ENCODE measurements at regions not wholly inside any gene's neighbourhood (a gene's known extent, or its start where the extent isn't known, plus 50 kb on each side); places are given as distances from the start of the nearest gene placed in this dataset.

- no peaks in the 10 kb centered on the region for H3K27me3 ChIP-seq (ENCODE audit: control insufficient read depth in 2 of 2, insufficient read depth in 2 of 2, low read length in 2 of 2)
- no peak overlapping the region for H2AFZ ChIP-seq (ENCODE audit: insufficient read depth, low read depth, low read length, poor library complexity, severe bottlenecking)
- H3K4me1 Mint-ChIP-seq, result no peaks in the 10 kb centered on the region
- no peak overlapping the region for H3K27ac Mint-ChIP-seq
- H3K9me3 ChIP-seq (replicated peaks in 1 of 2; ENCODE audit: control insufficient read depth in 1 of 2, insufficient read depth in 1 of 2, low read length in 2 of 2), result no peaks in the 10 kb centered on the region
- H3K9ac ChIP-seq (ENCODE audit: insufficient read depth, low read length, poor library complexity, severe bottlenecking), result no peak overlapping the region
- no peak overlapping the region for H3K4me3 ChIP-seq (replicated peaks in 1 of 3; ENCODE audit: low read depth in 2 of 3, low read length in 3 of 3)
- peaks cover 0 to 3% (median 0%) of the 10 kb centered on the region in 7 donors for H3K9me3 Mint-ChIP-seq
- peaks cover 0 to 2% (median 1%) of the 10 kb centered on the region in 3 donors for H3K27me3 Mint-ChIP-seq (ENCODE audit: low read depth in 3 of 3)
- WGBS (ENCODE audit: insufficient coverage), result no CpG with 5 or more reads among the region's 2 CpGs
- H3K27ac ChIP-seq (ENCODE audit: low read depth in 1 of 2, low read length in 2 of 2), result no peak overlapping the region
- no peaks in the 10 kb centered on the region for H3K36me3 ChIP-seq (replicated peaks in 1 of 2; ENCODE audit: control insufficient read depth in 1 of 2, insufficient read depth in 2 of 2, low read length in 2 of 2)
- no peak for DNase-seq
- no peak overlapping the region for H3K4me2 ChIP-seq (replicated peaks; ENCODE audit: extremely low read depth, low read length, poor library complexity, severe bottlenecking)
- H3K4me1 ChIP-seq (ENCODE audit: control insufficient read depth in 1 of 2, insufficient read depth in 2 of 2, low read length in 2 of 2), result no peaks in the 10 kb centered on the region
- intact Hi-C loops (cut with micrococcal nuclease), result no loop called here
- TF ChIP-seq, protein P1, sequence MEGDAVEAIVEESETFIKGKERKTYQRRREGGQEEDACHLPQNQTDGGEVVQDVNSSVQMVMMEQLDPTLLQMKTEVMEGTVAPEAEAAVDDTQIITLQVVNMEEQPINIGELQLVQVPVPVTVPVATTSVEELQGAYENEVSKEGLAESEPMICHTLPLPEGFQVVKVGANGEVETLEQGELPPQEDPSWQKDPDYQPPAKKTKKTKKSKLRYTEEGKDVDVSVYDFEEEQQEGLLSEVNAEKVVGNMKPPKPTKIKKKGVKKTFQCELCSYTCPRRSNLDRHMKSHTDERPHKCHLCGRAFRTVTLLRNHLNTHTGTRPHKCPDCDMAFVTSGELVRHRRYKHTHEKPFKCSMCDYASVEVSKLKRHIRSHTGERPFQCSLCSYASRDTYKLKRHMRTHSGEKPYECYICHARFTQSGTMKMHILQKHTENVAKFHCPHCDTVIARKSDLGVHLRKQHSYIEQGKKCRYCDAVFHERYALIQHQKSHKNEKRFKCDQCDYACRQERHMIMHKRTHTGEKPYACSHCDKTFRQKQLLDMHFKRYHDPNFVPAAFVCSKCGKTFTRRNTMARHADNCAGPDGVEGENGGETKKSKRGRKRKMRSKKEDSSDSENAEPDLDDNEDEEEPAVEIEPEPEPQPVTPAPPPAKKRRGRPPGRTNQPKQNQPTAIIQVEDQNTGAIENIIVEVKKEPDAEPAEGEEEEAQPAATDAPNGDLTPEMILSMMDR (IDR thresholded peaks at IDR 0.05), result no peak
- H4K20me1 ChIP-seq (ENCODE audit: insufficient read depth, low read length), result no peaks in the 10 kb centered on the region
- H3K79me2 ChIP-seq (ENCODE audit: insufficient read depth, low read length), result no peaks in the 10 kb centered on the region
- no peak overlapping the region for H3K4me3 Mint-ChIP-seq
- H3K36me3 Mint-ChIP-seq, result no peaks in the 10 kb centered on the region
These were observed 298.0 kb upstream of the KITLG start for GRCh38 chr12:88878295-88878694.

- Histone ChIP-seq H3K36me3 (replicated peaks in 1 of 2; ENCODE audit: control insufficient read depth in 1 of 2, insufficient read depth in 2 of 2, low read length in 2 of 2) (no peaks in the 10 kb centered on the region), H3K79me2 (ENCODE audit: insufficient read depth, low read length) (no peaks in the 10 kb centered on the region), H3K4me1 (ENCODE audit: control insufficient read depth in 1 of 2, insufficient read depth in 2 of 2, low read length in 2 of 2) (no peaks in the 10 kb centered on the region), H3K27ac (ENCODE audit: low read depth in 1 of 2, low read length in 2 of 2) (no peak overlapping the region), H3K27me3 (ENCODE audit: control insufficient read depth in 2 of 2, insufficient read depth in 2 of 2, low read length in 2 of 2) (no peaks in the 10 kb centered on the region), H3K9ac (ENCODE audit: insufficient read depth, low read length, poor library complexity, severe bottlenecking) (no peak overlapping the region), H2AFZ (ENCODE audit: insufficient read depth, low read depth, low read length, poor library complexity, severe bottlenecking) (no peak overlapping the region), H3K4me2 (replicated peaks; ENCODE audit: extremely low read depth, low read length, poor library complexity, severe bottlenecking) (no peak overlapping the region), H3K9me3 (replicated peaks in 1 of 2; ENCODE audit: control insufficient read depth in 1 of 2, insufficient read depth in 1 of 2, low read length in 2 of 2) (no peaks in the 10 kb centered on the region), H3K4me3 (replicated peaks in 1 of 3; ENCODE audit: low read depth in 2 of 3, low read length in 3 of 3) (no peak overlapping the region), H4K20me1 (ENCODE audit: insufficient read depth, low read length) (no peaks in the 10 kb centered on the region)
- Mint-ChIP-seq H3K9me3 (peaks cover 0 to 3% (median 0%) of the 10 kb centered on the region in 7 donors), H3K27me3 (ENCODE audit: low read depth in 3 of 3) (peaks cover 0 to 2% (median 1%) of the 10 kb centered on the region in 3 donors), H3K27ac (no peak overlapping the region), H3K4me3 (no peak overlapping the region), H3K4me1 (no peaks in the 10 kb centered on the region), H3K36me3 (no peaks in the 10 kb centered on the region)
- TF ChIP-seq, protein P1 (IDR thresholded peaks at IDR 0.05), result no peak
- no CpG with 5 or more reads among the region's 2 CpGs for WGBS (ENCODE audit: insufficient coverage)
- no peak for DNase-seq
- intact Hi-C loops (cut with micrococcal nuclease), result no loop called here
These were observed 296.6 kb upstream of the KITLG start for GRCh38 chr12:88876857-88877256.

Measured in CD14-positive monocyte (primary cell).